HG03025 (cell line): ENCODE measurements at regions not wholly inside any gene's neighbourhood (a gene's known extent, or its start where the extent isn't known, plus 50 kb on each side); places are given as distances from the start of the nearest gene placed in this dataset.

Experiments
- ATAC-seq: cut with Tn5 transposase; IDR thresholded peaks from one replicate; pipeline ENCODE4 v1.9.1; 2021; ENCODE audit warnings: mild to moderate bottlenecking, moderate library complexity; ENCODE audit not compliant: unreplicated experiment, low FRiP score

DNA sequence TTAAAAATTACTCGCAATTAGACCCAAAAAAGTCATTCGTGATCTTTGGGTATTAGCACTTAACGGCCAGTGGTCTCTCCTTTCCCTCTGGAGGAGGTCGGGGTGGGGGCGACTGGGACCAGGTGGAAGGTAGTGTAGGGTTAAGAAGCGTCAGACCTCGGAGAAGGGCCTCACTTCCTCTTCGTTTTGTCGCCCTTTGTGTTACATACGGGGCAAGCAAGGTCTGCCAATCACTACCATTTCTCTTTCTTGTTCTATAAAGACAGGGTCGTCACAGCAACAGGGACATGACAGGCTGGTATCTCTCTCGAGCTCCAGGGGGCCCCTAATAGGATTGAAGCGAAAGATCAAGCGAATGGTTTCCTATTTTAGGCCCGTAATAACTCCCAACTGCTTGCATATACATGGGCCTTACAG, 136.6 kb downstream of the INSIG2 start:
- no peak for ATAC-seq

DNA sequence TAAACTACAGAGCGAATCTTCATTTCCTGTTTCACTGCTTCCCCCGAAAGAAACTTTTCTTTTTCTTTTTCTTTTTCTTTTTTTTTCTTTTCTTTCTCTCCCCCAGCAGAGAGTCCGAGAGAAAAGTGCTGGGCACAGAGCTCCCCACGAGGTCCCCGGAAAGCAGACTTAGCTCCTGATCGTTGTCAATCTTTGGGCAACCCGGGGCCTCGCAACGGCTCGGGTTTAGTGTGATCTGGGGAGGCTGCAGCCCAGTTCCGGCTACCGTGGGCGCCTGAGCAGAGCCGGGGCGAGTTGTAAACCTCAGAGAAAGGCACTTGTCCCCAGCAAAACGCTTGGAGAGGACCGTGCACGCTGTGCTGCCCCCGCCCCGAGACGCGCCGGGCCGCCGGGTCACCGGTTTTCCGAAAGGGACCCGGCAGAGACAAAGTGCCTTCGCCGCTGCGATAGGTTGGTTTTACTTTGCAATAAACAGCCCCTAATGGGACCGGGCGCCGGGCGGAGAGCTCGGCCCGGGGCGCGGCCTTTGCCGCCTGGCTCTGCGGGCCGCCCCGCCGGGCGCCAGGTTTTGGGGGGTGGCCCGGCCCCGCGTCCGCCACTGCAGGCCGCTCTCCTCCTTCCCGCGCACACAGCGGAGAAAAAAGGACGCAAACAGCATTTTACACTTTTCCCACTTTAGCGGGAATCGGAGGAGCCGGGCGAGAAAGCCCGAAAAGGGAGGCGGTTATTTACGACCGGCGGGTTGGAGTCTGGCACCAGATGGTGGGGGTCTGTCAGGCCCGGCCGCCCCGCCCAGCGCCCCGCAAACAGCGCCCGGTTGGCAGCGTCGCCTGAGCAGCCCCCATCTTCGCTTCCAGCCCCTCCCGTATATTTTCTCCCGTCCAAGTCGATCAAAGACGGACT, 136.0 kb downstream of the INSIG2 start:
- ATAC-seq, result peak; percentile 56

DNA sequence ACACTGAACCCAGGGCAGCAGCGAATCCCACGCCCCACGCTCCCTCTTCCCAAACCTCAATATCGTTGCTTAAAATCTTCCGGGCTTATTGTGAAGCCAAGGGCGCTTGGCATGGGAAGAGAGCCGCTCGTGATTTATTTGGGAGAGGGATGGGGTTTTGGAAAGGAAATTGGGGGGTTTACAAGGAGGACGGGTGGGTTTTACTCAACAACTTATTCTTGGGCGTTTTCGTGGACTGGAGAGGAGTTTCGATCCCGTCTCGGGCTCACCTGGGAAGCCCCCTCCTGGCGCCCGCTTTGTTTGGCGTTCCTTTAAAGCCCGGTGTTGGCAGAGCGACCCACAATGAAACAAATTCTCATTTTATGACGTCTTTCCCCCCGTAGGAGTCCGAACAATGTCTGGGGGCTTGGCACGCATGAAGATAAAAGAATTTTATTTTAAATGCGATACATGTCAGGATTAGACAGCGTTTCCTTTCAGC, 135.3 kb downstream of the INSIG2 start:
- ATAC-seq, result no peak

DNA sequence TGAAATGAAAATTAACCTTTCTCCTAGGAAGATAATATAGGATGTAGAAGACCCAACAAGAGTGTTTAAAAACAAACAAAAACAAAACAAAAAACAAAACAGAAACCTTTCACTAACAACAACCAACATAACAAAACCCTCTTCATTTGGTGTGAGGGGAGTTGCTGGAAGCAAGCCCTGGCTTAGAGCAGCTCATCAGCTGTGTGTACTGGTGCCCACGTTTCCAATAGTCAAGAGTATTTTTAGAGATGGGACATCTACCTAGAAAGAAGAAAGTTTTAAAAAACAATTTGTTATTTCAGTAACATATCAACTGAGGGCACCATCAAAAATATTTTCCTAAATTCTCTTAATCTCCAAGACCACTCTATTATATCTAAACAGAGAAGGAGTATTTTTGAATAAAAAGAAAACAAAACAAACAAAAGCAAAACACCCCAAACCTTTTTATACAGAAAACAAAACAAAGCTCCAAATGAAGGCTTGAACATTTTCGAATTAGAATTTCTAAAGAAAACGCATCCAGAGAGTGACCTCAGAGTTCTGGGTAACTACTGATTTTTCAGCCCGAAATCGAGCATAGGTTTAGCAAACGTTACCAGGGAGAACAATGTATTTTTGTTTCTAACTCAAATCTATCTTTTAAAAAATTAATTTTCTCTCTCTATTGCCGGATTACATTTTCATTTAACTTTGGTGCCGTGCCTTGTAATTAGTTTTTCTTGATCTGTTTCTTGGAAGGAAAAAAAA, 134.6 kb downstream of the INSIG2 start:
- no peak for ATAC-seq

DNA sequence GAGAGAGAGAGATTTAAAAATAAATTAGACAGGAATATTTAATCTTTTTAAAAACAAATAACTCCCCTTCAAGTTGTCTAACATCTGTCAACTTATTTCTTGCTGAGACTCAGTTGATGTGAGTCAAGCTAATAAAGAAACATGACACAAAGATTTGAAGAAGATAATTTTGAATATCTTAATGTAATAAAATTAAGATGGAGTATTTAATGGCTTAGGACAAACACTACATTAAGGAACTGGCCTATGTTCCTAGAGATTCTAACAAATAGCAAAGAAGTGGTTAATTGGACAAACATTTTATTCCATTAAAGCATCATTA, 134.0 kb downstream of the INSIG2 start:
- no peak for ATAC-seq

DNA sequence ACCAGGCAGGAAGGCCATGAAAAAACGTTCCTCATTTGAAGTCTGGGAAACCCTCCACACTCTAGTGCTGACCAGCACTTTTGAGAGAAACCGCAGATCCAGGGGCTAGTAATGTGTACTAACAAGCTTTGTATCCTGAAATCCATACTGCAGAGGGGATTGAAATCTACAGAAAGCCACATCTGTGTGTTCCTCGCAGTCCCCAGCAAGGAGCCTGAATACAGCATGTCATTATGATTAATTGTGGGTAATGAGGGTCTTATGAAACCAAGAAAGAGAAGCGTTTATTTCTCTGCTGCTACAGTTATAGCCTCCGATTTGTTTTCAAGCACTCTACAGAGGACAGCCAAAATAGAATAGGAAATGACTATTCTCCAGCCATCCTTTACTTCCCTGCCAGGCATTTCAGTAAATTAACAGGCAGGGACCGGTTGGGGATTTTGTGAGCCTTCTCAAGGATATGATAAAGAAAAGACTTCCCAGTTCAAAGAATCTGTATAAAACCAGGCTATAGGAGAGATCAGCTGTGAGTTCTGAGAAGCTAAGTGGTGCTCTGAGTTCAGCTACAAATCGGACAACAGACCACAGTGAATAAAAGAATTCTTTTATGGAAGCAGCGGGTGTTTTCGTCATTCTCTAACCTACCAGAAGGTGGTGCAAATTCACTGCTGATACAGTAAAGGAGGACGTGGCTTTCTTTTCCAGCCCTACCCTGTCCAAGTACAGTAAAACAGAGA, 133.4 kb downstream of the INSIG2 start:
- ATAC-seq, result peak; percentile 63

DNA sequence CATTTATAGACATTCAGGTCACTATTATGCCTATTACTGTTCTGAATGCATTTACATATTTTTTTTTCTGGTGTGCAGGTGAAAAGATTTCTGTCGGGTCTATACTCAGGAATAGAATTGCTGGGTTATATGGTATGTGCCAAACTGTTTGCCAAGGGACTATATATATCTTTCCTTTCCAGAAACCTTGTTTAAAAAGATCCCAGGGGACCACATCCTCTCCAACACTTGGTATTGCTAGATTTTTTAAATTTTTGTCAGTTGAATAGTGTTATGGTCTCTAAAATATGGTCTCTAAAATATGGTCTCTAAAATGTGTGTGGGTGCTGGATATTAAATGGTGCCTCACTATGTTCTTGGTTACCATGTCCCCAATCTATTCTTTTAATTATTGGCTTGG, 131.3 kb downstream of the INSIG2 start:
- ATAC-seq, result no peak

DNA sequence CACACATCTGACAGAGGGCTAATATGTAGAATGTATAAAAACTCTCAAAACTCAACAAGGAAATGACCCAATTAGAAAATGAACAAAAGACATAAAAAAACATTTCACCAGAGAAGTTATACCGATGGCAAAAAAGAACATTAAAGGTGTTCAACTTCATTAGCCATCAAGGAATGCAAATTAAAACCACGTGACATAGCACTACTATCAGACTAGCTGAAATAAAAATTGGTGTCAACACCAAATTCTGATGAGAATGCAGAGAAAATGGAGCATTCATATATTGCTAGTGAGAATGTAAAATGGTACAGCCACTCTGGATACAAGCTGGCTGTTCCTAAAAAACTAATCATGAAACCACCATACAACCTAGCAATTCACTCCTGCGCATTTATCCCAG, 128.0 kb downstream of the INSIG2 start:
- no peak for ATAC-seq

DNA sequence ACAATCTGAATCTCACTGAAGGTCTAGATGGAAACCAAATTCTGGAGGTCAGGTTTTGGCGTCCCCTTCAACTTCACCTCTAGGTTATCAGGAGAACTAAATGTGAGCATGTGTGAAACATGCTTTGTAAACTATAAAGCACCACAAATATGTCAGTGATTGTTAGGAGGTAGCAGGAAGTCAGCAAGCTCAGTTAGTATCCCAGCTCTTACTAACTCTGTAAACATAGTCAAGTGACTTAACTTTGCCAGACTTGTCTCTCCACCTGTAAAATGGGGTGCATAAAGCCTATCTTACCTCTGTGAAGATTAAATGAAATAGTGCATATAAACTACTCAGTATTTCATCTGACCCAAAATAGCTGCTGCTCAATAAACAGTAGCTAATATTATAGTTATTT, 121.5 kb downstream of the INSIG2 start:
- ATAC-seq, result no peak

DNA sequence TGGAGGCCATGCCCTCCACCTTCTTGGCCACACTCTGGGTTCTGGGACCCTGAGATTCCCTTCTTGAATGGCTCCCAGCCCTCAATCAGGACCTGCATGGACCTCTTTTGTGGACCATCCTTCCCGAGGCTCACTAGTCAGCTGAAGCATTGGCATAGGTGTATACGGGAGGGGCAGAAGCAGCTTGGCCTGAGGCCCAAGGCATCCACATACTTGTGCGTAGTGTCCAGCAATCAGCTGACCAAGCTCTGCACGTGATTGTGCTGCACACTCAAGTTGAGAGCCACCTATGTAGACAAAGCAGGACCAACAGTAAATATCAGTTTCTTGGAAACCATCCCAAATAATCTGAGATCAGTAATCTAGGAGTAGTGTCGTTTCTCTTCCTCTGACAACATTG, 119.6 kb downstream of the INSIG2 start:
- ATAC-seq, result no peak

DNA sequence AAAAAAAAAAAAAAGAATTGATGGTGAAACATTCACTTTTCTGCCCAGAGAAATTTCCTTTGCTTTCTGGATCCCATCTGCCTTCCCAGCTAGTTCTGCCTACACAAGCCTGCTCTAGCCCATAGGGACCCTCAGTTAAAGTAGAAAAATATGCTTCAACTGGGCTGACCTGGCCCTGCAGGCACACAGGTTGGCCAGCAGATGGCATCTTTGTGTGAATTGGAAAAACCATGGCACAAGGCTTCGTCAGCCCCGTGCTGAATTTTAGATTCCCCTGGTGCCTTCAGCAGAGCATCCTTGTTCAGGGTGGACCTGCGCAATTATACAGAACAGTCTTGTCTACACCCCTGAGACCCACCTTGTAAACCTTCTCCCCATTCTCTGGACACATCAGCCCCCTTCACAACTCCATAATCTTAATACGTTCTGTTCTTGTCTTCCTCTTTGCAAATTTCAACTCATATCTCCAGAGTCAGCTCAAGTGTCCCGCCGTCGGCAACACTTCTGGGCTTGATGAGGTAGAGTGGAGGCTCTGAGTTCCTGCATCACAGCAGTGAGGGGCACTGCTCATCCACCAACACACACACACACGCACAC, 114.5 kb downstream of the INSIG2 start:
- peak; percentile 76 for ATAC-seq

DNA sequence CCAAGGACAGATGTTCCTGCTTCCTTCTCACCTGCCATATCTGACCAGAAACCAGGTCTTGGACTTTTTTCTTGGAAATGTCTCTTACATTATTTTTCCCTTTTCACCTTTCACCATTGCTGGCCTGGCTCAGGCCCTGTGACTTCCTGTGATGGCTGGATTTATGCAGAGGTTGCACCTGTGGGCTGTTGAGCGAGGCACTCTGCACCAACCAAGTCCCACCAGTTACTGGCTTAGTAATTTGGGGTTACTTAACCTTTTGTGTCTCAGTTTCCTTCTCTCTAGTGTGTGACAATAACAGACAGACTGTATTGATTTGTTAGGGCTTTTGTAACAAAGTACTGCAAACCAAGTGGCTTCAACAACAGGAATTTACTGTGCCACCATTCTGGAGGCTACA, 110.0 kb downstream of the INSIG2 start:
- ATAC-seq, result no peak

DNA sequence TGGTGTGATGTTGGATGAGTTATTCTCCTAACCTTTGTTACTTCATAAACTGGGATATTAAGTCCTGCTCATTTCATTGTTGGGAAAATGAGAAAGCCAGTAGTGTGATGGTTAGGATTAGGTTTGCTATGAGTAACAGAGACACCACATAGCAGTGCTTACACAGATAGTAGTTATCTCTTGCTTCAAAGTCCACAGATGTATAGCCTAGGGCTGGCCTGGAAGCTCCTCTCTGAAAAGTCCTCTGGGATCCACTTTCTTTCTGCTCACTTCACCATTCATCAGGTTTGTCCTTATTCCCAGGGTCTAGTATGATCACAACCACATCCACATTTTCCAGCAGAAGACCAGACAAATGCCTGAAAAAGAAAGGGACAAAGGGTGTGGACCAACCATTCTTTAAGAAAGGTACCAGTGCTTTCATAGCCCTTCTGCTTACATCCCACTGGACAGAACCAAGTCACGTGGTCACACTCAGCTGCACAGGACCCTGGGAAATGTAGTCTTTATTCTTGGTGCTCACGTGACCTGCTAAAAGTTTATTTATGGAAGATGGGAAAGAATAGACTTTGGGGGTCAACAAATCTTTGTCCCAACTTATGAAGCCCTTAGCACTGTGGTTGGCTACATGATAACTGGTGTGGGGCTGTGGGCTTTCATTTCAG, 108.9 kb downstream of the INSIG2 start:
- no peak for ATAC-seq

DNA sequence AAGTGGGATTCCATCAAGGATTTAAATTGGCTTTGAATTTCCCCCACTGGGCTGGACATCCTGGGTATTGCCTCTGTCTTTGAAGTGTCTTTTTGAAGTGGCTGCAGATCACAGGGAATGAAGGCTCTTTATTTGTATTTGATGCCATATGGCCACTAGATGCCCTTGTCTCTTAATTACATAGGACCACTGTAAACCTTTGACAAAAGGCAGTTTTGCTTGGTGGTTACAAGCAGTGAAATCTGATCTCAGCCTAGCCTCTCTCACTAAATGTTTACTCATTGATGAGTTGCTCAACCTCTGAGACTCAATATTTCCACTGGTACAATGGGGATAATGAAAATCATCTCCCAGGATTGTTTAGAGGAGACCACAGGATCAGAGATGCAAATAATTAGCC, 102.2 kb downstream of the INSIG2 start:
- ATAC-seq, result no peak

DNA sequence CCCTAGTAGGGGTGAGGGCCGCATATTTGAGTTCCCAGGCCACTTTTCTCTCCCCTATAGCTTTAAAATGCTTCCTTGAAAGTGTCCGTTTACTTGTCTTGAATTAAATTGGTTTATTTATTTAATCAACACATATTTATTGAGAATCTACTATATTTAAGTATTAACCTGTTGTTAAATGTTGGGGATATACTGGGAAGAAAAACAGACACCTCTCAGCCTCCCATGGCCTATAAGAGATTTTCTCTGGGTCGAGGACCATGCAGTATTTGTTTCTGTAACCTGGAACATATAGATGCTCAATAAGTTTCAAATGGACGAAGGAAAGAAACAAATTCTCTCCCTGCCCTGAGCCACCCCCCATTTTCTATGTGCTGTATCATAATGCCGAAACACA, 98.6 kb downstream of the INSIG2 start:
- no peak for ATAC-seq

DNA sequence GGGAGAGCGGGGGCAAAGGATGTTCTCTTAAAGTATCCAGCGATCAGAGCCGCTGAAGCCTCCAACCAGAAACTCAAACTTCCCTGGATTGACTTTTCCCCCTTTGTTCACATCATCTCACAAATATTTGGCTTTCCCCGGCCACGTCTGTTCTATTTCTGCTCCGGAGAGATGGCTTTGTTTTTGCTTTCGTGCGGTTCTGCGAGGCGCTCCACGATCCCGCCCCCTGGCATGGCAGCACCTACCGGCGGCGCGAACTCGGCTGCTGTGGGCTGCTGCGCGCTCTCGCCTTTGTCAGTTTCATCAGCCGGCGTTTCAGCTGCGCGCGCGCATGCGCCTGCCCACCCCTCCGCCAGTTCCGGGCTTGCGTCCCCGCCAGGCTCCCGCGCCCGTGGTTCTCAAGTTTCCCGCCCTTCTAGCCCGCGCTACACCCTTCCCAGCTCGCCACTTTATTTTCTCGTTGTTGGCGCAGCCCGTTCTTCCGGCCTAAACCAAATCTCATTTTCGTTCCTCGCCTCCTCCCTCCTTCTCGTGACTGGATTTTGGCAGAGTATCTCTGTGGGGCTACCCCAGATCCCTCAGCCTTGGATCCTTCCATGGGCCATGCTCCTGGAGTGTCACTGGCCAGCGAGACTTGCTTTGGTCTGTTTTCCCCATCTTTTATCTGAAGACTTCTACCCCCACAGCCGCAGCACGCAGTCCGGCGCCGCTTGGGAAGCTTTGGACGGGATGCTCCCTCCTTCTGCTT, 98.0 kb downstream of the INSIG2 start:
- ATAC-seq, result peak; percentile 89

DNA sequence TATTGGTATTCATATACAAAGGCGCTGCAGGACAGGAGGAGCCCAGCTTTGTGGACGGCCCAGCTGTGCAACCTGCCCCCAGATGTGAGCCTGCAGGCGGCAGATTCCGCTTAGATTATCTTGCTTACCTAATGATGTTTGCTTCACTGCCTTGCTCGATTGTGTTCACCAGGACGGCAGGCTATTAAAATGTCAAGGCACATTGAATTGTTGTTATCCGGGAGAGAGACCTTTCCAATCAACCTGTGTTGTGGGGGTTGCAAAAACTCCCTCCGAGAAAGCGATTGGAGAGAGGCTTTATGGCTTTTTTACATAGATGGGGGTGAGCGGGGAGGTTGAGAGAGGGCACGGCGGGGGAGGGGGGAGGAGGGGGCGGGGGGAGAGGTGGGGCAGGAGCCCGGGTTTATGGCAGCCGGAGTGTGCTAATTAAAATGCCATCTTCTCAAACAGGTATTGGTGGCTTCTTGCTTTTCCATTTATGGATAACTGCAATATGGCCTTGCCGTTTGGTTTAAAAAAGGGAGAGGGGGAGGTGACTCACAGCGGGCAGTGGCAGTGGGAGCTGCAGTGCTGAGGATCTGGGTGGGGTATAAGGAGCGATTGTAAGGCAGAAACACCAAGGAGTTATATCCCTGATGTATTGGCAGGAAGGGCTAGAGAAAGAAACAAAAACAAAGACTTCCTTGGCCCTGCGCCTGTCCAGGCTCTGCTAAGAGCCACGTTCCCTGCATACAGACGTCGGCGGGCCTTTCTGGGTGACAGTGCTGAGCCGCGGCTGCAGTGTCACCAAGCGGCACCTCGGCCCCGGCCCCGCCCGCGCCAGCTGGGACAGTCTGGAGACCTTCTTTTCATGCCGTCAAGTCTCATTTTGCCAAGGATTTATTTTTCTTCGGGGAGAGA, 97.2 kb downstream of the INSIG2 start:
- ATAC-seq, result peak; percentile 85

DNA sequence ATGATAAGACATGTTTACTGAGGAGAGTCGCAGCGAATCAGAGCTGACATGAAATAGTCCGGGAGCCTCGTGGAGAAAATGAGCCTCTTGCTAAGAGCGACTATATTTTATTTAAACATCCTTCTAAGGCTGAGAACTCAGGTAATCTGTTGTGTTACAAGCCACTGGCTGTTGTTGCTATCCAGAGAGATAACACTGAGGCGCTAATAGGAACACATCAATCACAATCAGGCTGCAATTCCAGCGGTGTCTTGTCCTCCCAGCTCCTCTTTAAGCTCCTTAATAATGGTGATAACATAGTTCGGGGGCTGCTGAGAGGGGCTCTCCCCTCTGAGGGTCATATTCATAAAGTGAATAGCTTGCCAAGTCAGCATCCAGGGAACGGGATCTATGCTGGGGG, 95.1 kb downstream of the INSIG2 start:
- no peak for ATAC-seq

DNA sequence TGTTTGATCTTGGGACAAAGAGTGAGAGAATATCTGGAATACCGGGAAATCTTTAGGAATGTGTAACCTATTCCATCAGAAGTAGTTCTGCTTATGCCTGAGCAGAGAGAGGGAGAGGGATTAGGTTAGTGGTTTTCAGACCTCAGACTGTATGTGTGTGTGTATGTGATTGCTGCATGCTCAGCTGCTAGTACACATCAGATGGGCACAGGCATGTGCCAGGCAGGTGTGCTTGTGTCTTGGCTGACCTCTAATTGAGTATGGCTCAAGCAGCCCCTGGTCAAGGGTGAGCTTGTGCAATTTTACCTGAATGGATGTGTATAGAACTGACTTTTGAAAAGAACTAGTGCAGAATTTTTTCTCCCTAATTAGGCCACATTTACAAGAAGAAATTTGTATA, 91.2 kb downstream of the INSIG2 start:
- ATAC-seq, result no peak
